Kidney (tissue), 13 donors: ENCODE measurements at regions not wholly inside any gene's neighbourhood (a gene's known extent, or its start where the extent isn't known, plus 50 kb on each side); places are given as distances from the start of the nearest gene placed in this dataset.
A peak's percentile ranks its signal among the peaks of the same experiment; 100 is the strongest.

Experiments
- DNase-seq, 5 donors: peaks; one replicate each; pipeline ENCODE4 v3.0.0-alpha.2; 2013 to 2020
- FAIRE-seq: peaks from 2 replicates; lab custom pipeline; 2012; peaks lifted over from hg19 to GRCh38; lab: Jason Lieb, UNC
- H3K27ac ChIP-seq, 2 donors: one replicate each; pipeline ENCODE4 v1.7.0; 2013; ENCODE audit warnings: low read depth in 2 of 2, low read length in 2 of 2, inconsistent platforms in 1 of 2
- H3K27me3 ChIP-seq: one replicate; pipeline ENCODE4 v1.7.1; 2013; ENCODE audit warnings: low read length, inconsistent platforms; ENCODE audit not compliant: control insufficient read depth, insufficient read depth
- H3K36me3 ChIP-seq, 3 donors: one replicate each; pipeline versions ENCODE4 v1.7.0 to v1.7.1; 2013; ENCODE audit warnings: low read length in 3 of 3, control low read depth in 1 of 3, inconsistent platforms in 1 of 3; ENCODE audit not compliant: insufficient read depth in 3 of 3, control insufficient read depth in 2 of 3
- H3K4me1 ChIP-seq, 3 donors: one replicate each; pipeline versions ENCODE4 v1.7.0 to v1.7.1; 2013; ENCODE audit warnings: low read length in 3 of 3, inconsistent platforms in 1 of 3, low read depth in 1 of 3; ENCODE audit not compliant: control insufficient read depth in 2 of 3, insufficient read depth in 2 of 3
- H3K4me3 ChIP-seq, 3 donors: one replicate each; pipeline versions ENCODE4 v1.7.0 to v1.8.1; 2013; ENCODE audit warnings: low read length in 3 of 3, control low read depth in 1 of 3, inconsistent platforms in 1 of 3
- H3K9ac ChIP-seq, 3 donors: one replicate each; pipeline versions ENCODE4 v1.7.0 to v1.7.1; 2013; ENCODE audit warnings: low read length in 3 of 3, control low read depth in 1 of 3, inconsistent platforms in 1 of 3
- H3K9me3 ChIP-seq, 3 donors: one replicate each; pipeline versions ENCODE4 v1.7.0 to v1.7.1; 2013; ENCODE audit warnings: low read length in 3 of 3, control low read depth in 1 of 3, inconsistent platforms in 1 of 3; ENCODE audit not compliant: control insufficient read depth in 2 of 3, insufficient read depth in 1 of 3
- CTCF ChIP-seq: IDR thresholded peaks from 3 replicates; pipeline ENCODE4 v1.5.1; 2012; ENCODE audit warnings: mild to moderate bottlenecking, moderate library complexity, borderline replicate concordance; ENCODE audit not compliant: insufficient read depth; ENCODE audit errors: extremely low read depth
- intact Hi-C: fragments of 100-400 bp; cut with DNase I; formaldehyde crosslinking; loops from one replicate; pipeline ENCODE4 v1.11.1; 2022
- donor health status: control.
- donor health status: control.
- donor health status: control.
- donor health status: control.
- donor health status: control.
- donor health status: DM: yes; HTN: yes; CAD: no.
- donor health status: Normal renal cell carcinoma (clear cell type).

DNA sequence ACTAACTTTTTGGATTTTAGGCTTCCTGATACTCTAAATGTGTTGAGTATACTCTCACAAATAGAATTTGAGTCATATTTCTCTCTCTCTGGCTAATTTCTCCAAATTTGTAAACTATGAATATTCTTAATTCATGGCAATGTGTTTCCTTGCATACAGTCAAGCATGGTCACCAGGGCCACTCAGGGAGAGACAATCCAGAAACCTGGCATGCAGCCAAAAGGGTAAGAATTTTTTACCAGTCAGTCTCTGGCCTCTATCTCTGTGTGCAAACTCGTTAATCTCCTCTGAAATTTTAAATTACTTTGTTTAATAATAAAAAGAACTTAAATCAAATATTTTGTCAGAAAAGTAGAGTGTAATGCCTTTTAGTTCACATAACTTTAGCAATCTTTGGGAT lies 179.8 kb downstream of the OR13H1 start:
- Histone ChIP-seq H3K27me3 (no peaks in the 10 kb centered on the region), H3K9me3 (no peaks in the 10 kb centered on the region), H3K27ac (no peak overlapping the region), H3K36me3 (no peaks in the 10 kb centered on the region), H3K9ac (no peak overlapping the region), H3K4me1 (no peaks in the 10 kb centered on the region), H3K4me3 (no peak overlapping the region)
- FAIRE-seq: no peak
- no peak for TF ChIP-seq CTCF
- no peak for DNase-seq
- intact Hi-C loops: no loop called here

- Histone ChIP-seq H3K4me3 (no peak overlapping the region), H3K9ac (no peak overlapping the region), H3K27me3 (no peaks in the 10 kb centered on the region), H3K4me1 (no peaks in the 10 kb centered on the region), H3K9me3 (no peaks in the 10 kb centered on the region), H3K36me3 (no peaks in the 10 kb centered on the region), H3K27ac (no peak overlapping the region)
- intact Hi-C loops: no loop called here
- no peak for DNase-seq
- TF ChIP-seq CTCF: no peak
- FAIRE-seq: no peak
These were observed 180.4 kb downstream of the OR13H1 start for GRCh38 chrX:131724292-131724691.

- H3K27me3 ChIP-seq: no peaks in the 10 kb centered on the region
- no peak overlapping the region for H3K9ac ChIP-seq
- TF ChIP-seq CTCF: no peak
- FAIRE-seq: no peak
- no peaks in the 10 kb centered on the region for H3K4me1 ChIP-seq
- no peak for DNase-seq
- no peaks in the 10 kb centered on the region for H3K36me3 ChIP-seq
- H3K4me3 ChIP-seq: no peak overlapping the region
- H3K9me3 ChIP-seq: no peaks in the 10 kb centered on the region
- intact Hi-C loops: no loop called here
- no peak overlapping the region for H3K27ac ChIP-seq
These were observed 181.3 kb downstream of the OR13H1 start for GRCh38 chrX:131725001-131725654.

DNA sequence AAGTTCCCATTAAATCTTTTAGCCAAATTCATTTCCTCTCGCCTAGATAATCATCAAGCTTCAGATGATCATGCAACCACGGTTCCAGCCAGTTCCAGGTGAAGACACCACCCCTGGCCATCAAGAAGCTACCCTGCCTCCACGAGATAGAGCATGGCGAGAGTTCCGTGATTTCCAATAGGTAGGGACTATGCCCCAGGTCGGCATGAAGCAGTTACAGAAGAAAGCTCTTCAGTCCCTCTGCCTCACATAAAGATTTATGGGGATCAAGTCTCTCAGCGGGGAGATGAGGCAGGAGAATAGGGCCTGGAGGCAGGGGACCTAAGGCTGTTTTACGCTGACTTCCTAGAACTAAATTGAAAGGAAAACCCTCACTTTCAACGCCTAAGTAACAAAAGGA lies 183.9 kb downstream of the OR13H1 start:
- intact Hi-C loops: no loop called here
- H3K27me3 ChIP-seq: no peaks in the 10 kb centered on the region
- H3K4me3 ChIP-seq: peak overlapping the region in 1 of 3 donors; percentile 87
- TF ChIP-seq CTCF: no peak
- H3K9ac ChIP-seq: peak overlapping the region in 1 of 3 donors; percentile 57
- H3K27ac ChIP-seq: no peak overlapping the region
- FAIRE-seq: no peak
- H3K4me1 ChIP-seq: no peaks in the 10 kb centered on the region
- H3K36me3 ChIP-seq: no peaks in the 10 kb centered on the region
- no peak for DNase-seq
- no peaks in the 10 kb centered on the region for H3K9me3 ChIP-seq
